HG03135 (cell line): ENCODE measurements at regions not wholly inside any gene's neighbourhood (a gene's known extent, or its start where the extent isn't known, plus 50 kb on each side); places are given as distances from the start of the nearest gene placed in this dataset.
"Not testable (repeated sequence)": the region's sequence is repeated elsewhere in the genome, so short reads cannot be mapped to it uniquely, and the experiment has no call there.

Experiments
- ATAC-seq: cut with Tn5 transposase; IDR thresholded peaks from one replicate; pipeline ENCODE4 v1.9.1; 2021; ENCODE audit warnings: mild to moderate bottlenecking, moderate library complexity; ENCODE audit not compliant: unreplicated experiment

DNA sequence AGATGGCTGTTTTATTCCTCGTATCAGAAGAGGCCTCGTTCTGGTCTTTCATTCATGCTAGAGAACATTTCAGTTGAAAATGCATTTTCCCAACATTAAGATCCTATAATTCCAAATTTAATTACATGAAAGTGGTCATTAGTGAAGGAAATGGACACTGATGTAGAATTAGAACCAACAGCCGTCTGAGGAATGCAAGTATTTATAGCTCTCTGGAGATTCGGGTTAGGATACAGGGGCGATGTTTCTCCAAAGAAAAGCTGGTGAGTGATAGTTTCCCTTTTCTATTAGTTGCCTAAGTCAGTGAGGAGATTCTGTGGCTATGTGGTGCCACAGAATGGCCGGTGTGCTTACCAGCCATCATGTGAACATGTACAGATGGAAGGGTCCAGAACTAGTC, 109.0 kb upstream of the IL12A start:
- no peak for ATAC-seq

DNA sequence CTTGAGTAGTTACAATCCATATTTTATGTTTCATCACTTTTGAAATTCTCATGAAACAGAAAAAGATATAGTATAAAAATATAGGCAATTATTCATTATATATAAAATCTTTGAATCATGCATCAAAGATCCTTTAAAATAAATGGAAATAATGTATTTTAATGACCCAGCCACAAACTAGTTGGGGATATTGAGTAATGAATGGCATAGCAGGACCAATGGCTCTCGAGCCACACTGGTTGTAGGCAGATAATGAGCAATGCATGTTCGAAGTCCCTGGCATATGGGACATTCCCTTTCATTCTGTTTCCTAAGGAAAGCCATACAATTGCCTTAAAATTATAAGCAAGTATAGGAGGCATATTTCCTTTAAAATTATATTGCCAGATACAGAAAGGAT, 107.4 kb upstream of the IL12A start:
- ATAC-seq = no peak

DNA sequence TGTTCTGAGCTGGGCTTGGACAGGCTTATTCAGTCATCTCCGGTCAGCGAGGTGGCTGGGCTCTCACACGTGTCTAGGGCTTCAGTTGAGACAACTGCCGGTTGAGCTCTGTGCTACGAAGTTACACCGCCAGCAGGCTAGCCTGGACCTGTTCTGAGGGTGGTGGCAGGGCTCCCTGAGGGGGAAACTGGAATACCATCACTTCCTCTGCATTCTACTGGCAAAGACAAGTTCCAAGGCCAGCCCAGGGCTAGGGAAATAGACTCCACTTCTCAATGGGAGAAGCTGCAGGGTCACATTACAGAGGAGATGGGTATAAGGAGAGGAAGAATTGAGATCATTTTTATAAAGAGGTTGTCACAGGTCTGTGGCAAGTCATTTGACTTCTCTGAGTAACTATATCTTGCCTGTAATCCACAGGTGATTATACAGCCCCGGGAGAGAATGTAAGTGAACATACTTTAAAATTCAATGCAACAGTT, 106.8 kb upstream of the IL12A start:
- ATAC-seq = no peak

DNA sequence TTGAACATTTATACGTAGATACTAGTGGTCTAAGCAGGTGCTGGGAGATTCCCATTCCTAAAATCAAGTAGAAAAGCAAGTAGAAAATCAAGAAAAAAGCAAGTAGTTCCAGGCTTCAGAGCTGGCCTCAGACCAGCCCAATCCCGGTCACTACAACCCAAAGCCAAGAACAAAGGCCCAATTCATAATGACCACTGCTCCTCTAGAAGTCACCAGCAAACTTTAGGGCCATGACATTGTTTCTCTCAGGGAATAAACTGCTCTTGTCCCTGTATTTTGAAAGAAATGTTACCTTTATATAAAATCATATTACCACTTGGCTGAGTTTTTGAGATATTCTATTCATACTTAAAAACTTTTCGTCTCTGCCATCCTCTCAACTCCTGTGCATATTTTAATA, 106.3 kb upstream of the IL12A start:
- ATAC-seq = no peak

DNA sequence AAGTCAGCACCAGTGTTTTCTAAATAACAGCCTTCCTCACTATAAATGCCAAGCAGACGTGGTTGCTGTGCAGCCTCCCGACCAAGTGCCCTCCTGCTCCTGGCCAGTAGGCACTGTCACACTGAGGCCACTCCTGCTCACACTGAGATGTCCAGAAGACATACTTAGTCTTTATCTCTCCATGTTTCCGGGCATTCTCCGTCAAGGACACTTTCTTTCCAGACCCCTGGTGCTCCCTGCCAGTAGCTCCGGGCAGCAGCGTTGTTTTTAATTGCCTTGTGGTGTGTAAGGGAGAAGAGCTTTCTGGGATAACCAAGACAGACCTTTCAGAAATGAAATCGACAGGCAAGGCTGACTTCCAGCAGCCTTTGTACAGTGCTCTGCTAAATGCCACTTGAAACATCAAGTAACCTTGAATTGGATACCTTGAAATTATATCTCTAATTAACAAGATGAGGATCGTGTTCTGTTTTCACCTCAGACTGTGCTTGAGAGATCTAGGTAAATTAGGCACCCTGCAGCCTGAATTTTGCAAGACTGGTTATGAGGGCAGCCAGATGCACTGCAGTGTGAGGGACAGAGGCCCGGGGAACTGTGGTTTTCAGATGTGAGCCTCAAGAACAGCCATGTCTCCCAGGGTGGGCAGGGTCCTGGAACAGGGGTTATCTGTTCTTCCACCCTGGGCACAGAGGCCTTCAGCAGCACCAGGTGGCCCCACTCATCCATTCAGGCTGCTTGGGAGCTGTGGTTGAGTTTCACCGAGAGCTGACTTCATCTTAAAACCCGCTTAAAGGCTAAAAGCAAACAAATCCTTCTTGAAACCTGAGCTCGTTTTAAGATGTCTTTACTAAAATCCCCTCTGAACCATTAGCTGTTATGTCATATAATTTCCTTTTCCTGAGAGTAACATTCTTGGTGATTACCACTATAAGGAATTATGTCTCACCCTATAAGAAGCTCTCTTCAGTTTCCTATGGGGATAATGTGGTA, 105.5 kb upstream of the IL12A start:
- ATAC-seq = no peak

DNA sequence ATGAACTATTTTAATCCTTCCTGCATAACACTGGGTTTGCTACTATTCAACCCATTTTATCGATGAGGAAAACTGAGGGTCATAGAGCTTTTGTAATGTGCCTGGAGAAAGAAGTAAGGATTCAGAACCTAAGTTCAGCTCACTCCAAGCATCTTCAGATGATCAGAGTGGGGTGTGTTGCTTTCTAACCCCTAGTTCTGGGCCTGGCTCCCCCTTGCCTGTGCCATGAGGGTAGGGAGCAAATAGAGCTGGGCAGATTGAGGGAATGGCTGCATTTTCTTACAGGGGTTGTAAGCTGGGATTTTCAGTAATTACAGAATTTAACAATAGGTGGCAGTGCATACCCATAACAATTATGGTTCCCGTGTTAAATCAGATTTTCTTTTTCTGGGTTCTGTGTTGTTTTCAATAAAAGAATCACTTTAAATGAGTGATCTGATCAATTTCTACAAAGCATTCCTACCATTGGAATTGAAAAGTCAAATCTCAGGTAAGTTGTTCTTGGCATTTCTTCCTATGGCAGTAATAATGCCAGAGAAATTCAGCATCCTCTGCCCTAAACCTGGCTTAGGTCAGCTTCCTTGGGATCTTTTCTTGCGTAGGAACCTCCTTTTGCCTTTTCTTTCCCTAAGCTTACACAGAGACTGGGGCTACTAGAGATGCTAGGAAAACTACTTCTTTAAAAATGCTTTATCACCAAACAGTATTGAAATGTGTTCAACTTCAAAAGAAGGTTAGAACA, 103.8 kb upstream of the IL12A start:
- ATAC-seq = peak; percentile 47

DNA sequence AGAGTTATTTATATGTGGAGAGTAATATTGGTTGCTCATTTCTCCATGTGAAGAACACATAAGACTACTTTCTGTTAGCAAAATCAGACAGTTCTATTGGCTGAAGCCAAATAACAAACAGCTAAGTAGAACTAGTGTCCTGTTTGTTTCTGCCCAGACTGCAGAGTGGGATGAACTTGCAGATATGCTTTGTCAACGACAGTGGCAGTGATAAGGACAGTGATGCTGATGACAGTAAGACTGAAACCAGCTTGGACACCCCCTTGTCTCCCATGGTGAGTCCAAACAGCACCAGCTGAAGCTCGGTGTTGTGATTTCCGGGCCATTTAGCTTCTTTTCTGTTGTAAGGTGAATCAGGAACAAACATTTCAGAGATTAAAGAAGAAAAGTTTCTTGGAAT, 102.6 kb upstream of the IL12A start:
- no peak for ATAC-seq

DNA sequence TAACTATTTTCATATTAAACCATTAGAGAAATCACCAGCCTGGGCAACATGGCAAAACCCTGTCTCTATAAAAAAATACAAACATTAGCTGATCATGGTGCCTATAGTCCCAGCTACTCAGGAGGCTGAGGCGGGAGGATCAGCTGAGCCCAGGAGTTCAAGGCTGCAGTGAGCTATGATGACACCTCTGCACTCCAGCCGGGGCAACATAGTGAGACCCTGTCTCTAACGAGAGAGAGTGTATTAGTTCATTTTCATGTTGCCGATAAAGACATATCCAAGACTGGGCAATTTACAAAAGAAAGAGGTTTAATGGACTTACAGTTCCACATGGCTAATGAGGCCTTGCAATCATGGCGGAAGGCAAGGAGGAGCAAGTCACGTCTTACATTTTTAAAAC, 102.1 kb upstream of the IL12A start:
- not testable (repeated sequence) for ATAC-seq

DNA sequence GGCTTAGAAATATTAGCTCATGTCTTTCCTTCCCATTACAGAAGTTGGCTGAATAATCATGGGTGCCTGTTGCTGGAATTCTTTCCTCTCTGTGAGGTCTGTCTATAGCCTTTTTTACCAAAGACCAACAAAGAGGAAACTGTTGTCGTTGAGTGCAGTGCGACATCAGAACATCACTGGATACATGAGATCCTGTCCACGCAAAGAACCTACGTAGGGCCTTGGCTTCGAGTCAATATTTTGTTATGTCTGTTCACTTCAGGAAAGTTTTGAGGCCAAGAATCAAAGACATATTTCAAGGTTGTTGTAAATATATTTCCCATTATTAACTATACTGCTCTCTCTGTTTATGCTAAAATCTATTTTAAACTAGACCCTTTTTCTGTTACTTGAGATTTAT, 101.5 kb upstream of the IL12A start:
- no peak for ATAC-seq

DNA sequence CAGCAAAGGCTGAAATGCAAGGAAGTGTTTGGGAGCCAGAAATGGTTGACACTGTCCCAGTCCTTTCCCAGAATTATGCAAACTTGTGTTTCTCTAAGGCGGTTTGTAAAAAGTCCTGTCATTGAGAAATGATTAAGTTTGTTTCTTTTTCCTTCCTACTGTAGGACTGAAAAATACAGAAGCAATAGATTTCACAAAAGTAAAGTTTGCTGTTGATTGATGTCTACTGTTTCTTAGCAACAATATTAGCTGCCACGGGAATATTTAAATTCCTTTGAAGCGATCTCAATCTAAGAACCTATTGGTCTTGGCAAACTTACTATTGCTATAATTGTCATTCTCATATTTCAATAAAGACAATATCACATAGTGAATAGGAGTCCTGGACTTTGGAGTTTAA, 100.7 kb upstream of the IL12A start:
- no peak for ATAC-seq

DNA sequence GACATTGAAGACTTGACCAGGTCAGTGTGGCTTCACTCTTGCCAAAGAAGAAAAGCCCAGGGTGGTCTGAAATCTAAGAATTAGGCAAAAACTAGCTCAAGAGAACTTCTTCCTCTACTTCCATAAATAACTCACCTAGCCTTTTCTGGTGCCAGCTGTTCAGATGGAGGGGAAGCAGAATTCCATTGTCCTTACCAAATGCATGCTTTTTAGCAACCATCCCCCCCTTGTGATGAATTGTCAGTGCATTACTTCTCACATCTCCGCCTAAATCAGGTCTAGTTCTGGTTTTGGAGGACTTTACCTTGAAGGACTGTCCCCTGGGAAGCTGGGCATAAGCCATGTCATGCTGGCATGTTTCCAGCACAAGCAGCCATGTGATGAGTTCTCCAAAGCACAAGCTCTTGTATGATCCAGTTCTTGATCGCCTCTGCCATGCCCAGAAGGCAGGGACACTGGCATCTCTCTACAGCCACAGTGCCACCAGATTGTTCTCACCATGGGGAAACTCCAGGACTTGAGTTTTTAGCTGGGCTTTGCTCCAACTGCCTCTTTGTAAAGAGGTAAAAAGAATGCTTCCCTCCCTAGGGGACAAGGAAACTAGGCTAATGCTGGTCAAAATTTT, 96.4 kb upstream of the IL12A start:
- no peak for ATAC-seq

DNA sequence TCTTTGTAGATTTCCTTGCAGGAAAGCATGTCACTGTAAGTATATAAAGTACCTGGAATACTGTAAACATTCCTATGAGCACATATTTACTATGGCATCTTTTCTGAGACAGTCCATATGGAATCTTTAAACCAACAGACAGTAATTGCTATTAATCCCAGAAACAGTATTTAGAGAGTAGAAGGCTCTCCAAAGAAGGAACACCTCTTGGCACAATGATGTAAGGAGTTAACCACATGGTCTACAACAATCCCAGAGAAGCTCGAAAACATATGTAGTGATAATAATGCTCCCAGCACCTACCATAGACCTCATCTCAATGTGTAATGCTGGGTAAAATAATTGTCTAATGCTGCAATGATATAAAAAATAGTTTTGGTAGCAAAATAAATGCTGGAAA, 95.8 kb upstream of the IL12A start:
- no peak for ATAC-seq

DNA sequence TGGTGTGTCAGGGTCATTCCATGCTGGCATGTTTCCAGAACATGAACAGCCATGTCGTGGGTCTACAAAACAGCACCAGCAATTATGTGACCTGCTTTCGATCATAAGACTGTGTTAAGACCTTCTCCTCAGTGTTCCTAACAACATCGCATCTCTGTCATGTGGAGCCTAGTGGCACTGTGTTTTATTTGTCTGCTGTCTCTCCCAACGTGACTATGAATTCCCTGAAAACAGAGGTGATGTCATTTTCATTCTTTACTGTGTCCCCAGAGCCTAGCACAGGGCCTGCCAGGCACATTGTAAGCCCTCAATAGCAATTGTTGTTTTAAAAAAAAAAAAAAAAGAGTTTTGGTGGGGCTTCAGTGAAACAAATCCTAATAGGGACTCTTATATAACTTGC, 94.2 kb upstream of the IL12A start:
- no peak for ATAC-seq

DNA sequence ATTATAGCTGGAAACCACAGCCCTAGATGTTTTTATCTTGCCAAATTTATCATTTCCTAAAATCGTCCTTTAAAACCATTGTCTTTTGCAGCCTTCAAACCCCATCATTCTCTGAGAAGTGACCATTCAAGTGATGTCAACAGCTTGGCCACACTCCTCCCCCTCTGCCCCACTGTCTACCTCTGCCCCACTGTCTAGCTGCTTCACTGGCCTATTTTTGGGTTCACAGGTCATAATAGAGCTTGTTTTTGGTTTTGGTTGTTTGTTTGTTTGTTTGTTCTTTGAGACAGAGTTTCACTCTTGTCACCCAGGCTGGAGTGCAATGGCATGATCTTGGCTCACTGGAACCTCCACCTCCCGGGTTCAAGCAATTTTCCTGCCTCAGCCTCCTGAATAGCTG, 93.2 kb upstream of the IL12A start:
- ATAC-seq = no peak

DNA sequence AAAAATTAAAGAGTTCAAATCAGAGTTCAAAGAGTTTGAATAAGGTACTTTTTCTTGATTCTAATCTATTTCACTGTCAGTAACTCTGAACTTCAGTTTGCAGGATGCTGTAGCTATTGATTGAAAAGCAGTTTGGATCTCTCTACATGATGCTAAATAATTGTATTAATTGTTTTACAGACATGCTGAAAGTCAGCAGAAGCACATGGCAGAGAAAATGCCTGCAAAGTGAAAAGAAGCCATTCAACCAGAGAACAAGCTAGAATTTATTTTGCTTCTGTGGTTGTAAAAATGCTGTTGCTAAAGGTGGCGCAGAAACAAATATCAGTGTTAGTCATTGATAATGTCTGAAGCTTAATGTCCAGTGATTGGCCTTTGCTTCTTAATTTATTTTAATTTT, 92.1 kb upstream of the IL12A start:
- no peak for ATAC-seq

DNA sequence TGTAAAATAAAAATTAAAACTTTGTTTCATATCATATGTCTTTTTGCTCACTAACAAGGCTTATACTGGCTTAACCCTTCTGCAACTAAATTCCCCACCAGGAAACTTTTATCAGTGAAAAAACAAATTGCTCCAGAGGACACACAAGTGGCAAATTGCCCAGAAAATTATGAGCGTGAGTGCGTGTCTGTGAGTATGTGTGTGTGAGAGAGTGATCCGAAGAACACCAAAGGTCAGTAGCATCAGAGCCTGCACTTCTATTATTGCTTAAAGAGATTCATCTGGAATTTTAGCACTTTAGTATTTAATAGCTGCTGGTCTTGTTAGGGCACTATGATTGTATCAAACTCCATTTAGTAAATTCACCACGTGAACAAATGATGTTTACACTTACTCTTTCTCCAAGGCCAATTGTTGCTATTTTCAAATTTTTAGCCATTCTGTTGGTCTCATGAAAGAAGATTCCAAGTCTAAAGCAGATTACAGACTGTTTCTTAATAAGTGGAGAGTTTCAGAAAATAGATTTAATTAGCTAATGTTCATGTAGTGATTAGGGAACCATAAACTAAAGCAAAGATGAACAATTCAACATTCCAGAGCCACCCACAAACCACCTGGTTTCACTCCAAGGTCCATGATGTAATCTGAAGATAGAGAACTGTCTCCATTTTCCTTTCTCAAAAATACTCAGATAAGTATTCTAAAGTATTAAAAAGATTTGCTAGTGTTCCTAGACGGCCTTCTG, 91.1 kb upstream of the IL12A start:
- ATAC-seq = no peak

DNA sequence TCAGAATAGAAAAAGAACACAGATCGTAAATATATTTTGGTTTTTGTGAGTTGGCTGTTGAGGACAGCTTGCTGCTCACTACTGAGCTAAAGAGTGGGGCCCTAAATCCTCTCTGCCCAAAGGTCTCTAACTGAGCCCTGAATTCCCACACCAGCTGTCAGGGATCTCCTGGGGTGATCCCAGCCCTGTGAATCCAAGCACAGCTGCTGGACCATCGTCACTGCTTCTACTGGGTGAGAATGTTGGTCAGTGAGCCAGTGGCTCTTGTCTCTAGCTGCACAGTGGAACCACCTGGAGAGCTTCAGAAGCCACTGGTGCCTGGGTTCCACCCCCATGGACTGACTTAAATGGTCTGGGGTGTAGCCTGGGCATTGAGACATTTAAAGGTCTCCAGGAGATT, 90.5 kb upstream of the IL12A start:
- ATAC-seq = no peak

DNA sequence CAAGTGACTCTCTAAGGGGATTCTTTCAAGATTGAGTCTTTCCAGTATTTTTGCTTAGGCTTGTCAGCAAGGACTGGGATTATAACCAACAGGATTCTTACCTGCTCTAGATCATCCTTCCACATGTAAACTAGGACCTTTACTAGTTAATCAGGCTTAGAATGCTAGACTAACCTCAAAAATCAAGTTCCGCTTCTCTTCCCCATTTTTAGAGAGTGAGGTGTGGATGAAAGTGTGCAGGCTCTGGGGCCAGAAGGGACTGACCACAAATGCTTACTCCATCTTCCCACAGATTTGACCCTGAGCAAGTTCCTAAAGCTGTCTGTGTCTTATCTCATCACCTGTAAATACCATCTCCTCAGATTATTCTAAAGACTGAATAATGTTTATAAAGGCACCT, 89.5 kb upstream of the IL12A start:
- no peak for ATAC-seq

DNA sequence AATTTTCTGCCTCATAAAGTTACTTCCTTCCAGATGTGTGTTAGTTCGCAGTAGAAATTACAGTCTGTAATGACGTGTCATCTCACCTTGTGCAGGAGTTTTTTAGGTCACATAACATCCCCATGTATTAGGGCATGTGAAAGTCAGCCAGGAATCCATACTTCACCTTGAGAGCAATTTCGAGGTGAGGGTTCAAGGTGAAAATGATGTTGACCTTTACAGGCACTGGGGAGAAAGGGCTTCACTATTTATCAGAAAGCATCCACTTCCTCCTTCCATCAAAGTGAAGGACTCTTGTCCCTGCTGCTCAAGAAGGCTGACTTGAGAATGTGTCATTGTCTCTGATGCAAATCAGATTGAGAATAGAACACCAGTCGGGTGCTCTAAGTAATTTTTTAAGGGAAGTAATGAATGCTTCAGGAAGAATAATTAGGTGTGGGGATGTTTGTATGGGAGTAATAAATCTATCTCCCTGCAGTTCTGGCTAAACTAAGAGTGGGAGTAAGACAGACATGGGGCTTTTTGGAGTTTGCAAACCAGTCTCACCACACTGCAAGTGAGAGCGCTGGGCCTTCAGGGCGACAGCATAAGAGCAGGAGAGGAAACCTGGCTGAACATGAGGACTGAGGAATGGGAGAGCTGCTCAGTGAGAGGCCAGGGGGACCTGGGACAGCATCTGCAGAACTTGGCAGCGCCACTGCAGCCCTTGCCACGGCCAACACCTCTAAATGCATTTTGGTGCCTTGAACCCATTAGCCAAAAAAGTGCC, 85.9 kb upstream of the IL12A start:
- ATAC-seq = peak; percentile 51

DNA sequence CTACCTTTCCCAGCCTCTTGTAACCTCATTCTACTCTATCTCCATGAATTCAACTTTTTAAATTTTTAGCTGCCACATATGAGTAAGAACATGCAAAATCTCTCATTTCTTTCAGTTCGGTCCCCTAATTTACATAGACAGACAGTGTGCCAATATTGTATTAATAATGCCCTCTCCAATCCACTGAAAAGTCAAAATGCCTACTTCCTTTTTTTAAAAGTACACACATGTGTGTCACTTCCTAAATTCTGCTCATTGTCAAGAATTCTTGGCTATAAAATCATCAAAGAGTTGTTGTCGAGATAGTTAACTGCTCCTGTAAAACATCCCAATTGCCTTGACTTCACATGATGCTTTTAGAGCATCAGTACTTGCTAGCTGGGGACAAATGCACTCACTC, 84.2 kb upstream of the IL12A start:
- no peak for ATAC-seq
